ENCODE measurements at regions not wholly inside any gene's neighbourhood (a gene's known extent, or its start where the extent isn't known, plus 50 kb on each side); places are given as distances from the start of the nearest gene placed in this dataset.

- TF ChIP-seq BHLHE40 (IDR thresholded peaks at IDR 0.05; ENCODE audit: low read depth, low read length), result no peak
- TF ChIP-seq CHD2 (IDR thresholded peaks at IDR 0.05; ENCODE audit: low read length, partially characterized antibody), result no peak
- TF ChIP-seq CTCF (IDR thresholded peaks at IDR 0.05), result no peak
- TF ChIP-seq HES2 (IDR thresholded peaks at IDR 0.05), result no peak
- TF ChIP-seq POLR2A (IDR thresholded peaks at IDR 0.05; ENCODE audit: low read length), result no peak
- no peak for TF ChIP-seq GATA3 (IDR thresholded peaks at IDR 0.05; ENCODE audit: borderline replicate concordance)
- no peak for TF ChIP-seq PBX3 (IDR thresholded peaks at IDR 0.05)
- TF ChIP-seq RFX5 (IDR thresholded peaks at IDR 0.05), result no peak
- TF ChIP-seq POLR2AphosphoS2 (conservative IDR thresholded peaks at IDR 0.05; ENCODE audit: low read length), result no peak
- TF ChIP-seq CEBPB (IDR thresholded peaks at IDR 0.05), result no peak
- no peak for TF ChIP-seq FOXS1 (CRISPR knock-in tag; IDR thresholded peaks at IDR 0.05)
- no peak for TF ChIP-seq EHMT2 (IDR thresholded peaks at IDR 0.05; ENCODE audit: low read depth)
- TF ChIP-seq EP300 (IDR thresholded peaks at IDR 0.05), result no peak
These were observed 215.3 kb upstream of the EDIL3 start for GRCh38 chr5:84599964-84600363.
